DOHH2 (cell line): ENCODE measurements at regions not wholly inside any gene's neighbourhood (a gene's known extent, or its start where the extent isn't known, plus 50 kb on each side); places are given as distances from the start of the nearest gene placed in this dataset.

ENCODE experiments used
- H3F3A ChIP-seq: fragments of 200-600 bp; sonication (generic), shearing (Covaris generic); 2 replicates; pipeline ENCODE4 v1.6.0; 2016; ENCODE audit warnings: antibody characterized with exemption, mild to moderate bottlenecking; ENCODE audit not compliant: control insufficient read depth, insufficient read depth
- H3K27ac ChIP-seq: fragments of 200-600 bp; sonication (generic); 2 replicates; pipeline ENCODE4 v1.5.1; 2014; ENCODE audit warnings: low read depth, mild to moderate bottlenecking, low read length, moderate library complexity
- H3K27me3 ChIP-seq: fragments of 200-600 bp; sonication (generic); 2 replicates; pipeline ENCODE4 v1.6.1; 2014; ENCODE audit warnings: mild to moderate bottlenecking, low read length, mixed read lengths; ENCODE audit not compliant: control insufficient read depth
- H3K36me3 ChIP-seq: fragments of 200-600 bp; sonication (generic); 2 replicates; pipeline ENCODE4 v1.6.1; 2014; ENCODE audit warnings: mild to moderate bottlenecking, low read length, moderate library complexity, mixed read lengths; ENCODE audit not compliant: control insufficient read depth
- H3K4me1 ChIP-seq: fragments of 200-600 bp; sonication (generic); 2 replicates; pipeline ENCODE4 v1.6.1; 2014; ENCODE audit warnings: mild to moderate bottlenecking, low read length, mixed read lengths; ENCODE audit not compliant: control insufficient read depth
- H3K4me2 ChIP-seq: fragments of 200-600 bp; sonication (generic); 2 replicates; pipeline ENCODE4 v1.6.0; 2014; ENCODE audit warnings: mild to moderate bottlenecking, low read length, moderate library complexity
- H3K4me3 ChIP-seq: fragments of 200-600 bp; sonication (generic); 2 replicates; pipeline ENCODE4 v1.5.1; 2014; ENCODE audit warnings: mild to moderate bottlenecking, low read length, mixed read lengths
- H3K79me2 ChIP-seq: fragments of 200-600 bp; sonication (generic); 2 replicates; pipeline ENCODE4 v1.6.1; 2014; ENCODE audit warnings: mild to moderate bottlenecking, low read length, mixed read lengths; ENCODE audit not compliant: control insufficient read depth
- H3K9me2 ChIP-seq: fragments of 200-600 bp; sonication (generic); replicated peaks from 2 replicates; pipeline ENCODE4 v1.6.1; 2014; ENCODE audit warnings: mild to moderate bottlenecking, low read length, mixed read lengths; ENCODE audit not compliant: control insufficient read depth
- H3K9me3 ChIP-seq: fragments of 200-600 bp; sonication (generic); 2 replicates; pipeline ENCODE4 v1.6.1; 2014; ENCODE audit warnings: antibody characterized with exemption, low read length, mixed read lengths; ENCODE audit not compliant: control insufficient read depth, insufficient read depth
- H4K20me1 ChIP-seq: fragments of 200-600 bp; sonication (generic); 2 replicates; pipeline ENCODE4 v1.6.0; 2014; ENCODE audit warnings: low read depth, mild to moderate bottlenecking, antibody characterized with exemption, low read length, moderate library complexity; ENCODE audit not compliant: control insufficient read depth, insufficient read depth
- EZH2phosphoT487 ChIP-seq: fragments of 200-600 bp; sonication (generic); IDR thresholded peaks from 2 replicates; pipeline ENCODE4 v1.6.1; 2017; ENCODE audit warnings: borderline replicate concordance, mild to moderate bottlenecking, antibody characterized with exemption, low read length, moderate library complexity, mixed read lengths
- TF ChIP-seq, protein P1 (sequence below): fragments of 200-600 bp; sonication (generic); IDR thresholded peaks from one replicate; pipeline ENCODE4 v1.5.1; 2014; ENCODE audit warnings: antibody characterized with exemption, mild to moderate bottlenecking, low read depth, low read length; ENCODE audit not compliant: poor library complexity, severe bottlenecking

DNA sequence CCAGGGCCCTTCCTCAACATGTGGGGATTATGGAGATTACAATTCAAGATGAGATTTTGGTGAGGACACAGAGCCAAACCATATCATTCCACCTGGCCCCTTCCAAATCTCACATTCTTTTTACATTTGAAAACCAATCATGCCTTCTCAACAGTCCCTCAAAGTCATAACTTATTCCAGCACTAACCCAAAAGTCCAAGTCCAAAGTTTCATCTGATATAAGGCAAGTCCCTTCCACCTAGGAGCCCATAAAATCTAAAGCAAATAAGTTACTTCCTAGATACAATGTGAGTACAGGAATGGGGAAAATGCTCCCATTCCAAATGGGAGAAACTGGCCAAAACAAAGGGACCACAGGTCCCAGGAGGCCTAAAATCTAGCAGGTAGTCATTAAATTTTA lies 309.5 kb upstream of the SLITRK3 start:
- H3K27ac ChIP-seq: no peak overlapping the region
- H3K4me2 ChIP-seq: no peak overlapping the region
- no peaks in the 10 kb centered on the region for H3K4me1 ChIP-seq
- no peaks in the 10 kb centered on the region for H3K9me3 ChIP-seq
- no peaks in the 10 kb centered on the region for H3K9me2 ChIP-seq
- H4K20me1 ChIP-seq: no peaks in the 10 kb centered on the region
- H3F3A ChIP-seq: no peaks in the 10 kb centered on the region
- no peak for TF ChIP-seq EZH2phosphoT487
- TF ChIP-seq, protein P1, sequence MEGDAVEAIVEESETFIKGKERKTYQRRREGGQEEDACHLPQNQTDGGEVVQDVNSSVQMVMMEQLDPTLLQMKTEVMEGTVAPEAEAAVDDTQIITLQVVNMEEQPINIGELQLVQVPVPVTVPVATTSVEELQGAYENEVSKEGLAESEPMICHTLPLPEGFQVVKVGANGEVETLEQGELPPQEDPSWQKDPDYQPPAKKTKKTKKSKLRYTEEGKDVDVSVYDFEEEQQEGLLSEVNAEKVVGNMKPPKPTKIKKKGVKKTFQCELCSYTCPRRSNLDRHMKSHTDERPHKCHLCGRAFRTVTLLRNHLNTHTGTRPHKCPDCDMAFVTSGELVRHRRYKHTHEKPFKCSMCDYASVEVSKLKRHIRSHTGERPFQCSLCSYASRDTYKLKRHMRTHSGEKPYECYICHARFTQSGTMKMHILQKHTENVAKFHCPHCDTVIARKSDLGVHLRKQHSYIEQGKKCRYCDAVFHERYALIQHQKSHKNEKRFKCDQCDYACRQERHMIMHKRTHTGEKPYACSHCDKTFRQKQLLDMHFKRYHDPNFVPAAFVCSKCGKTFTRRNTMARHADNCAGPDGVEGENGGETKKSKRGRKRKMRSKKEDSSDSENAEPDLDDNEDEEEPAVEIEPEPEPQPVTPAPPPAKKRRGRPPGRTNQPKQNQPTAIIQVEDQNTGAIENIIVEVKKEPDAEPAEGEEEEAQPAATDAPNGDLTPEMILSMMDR: no peak
- no peaks in the 10 kb centered on the region for H3K36me3 ChIP-seq
- H3K4me3 ChIP-seq: no peak overlapping the region
- H3K27me3 ChIP-seq: no peaks in the 10 kb centered on the region
- H3K79me2 ChIP-seq: no peaks in the 10 kb centered on the region

DNA sequence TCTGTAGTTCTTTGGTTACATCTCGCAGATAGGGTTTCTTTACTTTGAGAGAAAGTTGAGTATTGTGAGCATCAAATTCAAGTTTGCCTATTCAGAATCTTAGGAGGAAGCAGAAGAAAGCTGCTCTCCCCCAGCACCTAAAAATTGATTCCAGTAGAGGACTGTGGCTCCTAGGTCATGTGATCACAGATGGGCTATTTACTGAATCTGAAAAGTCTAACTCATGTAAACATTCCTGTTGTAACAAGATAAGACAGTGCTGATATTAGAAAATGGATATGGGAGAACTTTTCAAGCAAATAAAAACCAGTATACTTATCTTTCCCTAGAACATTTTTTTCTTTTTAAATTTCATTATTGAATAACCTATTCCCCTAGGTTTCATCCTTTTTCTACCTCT lies 308.4 kb upstream of the SLITRK3 start:
- Histone ChIP-seq H3K79me2 (no peaks in the 10 kb centered on the region), H3K36me3 (no peaks in the 10 kb centered on the region), H3K9me3 (no peaks in the 10 kb centered on the region), H4K20me1 (no peaks in the 10 kb centered on the region), H3K27me3 (no peaks in the 10 kb centered on the region), H3K27ac (no peak overlapping the region), H3K9me2 (no peaks in the 10 kb centered on the region), H3K4me3 (no peak overlapping the region), H3K4me1 (no peaks in the 10 kb centered on the region), H3F3A (no peaks in the 10 kb centered on the region), H3K4me2 (no peak overlapping the region)
- TF ChIP-seq EZH2phosphoT487: no peak
- TF ChIP-seq, protein P1: no peak

DNA sequence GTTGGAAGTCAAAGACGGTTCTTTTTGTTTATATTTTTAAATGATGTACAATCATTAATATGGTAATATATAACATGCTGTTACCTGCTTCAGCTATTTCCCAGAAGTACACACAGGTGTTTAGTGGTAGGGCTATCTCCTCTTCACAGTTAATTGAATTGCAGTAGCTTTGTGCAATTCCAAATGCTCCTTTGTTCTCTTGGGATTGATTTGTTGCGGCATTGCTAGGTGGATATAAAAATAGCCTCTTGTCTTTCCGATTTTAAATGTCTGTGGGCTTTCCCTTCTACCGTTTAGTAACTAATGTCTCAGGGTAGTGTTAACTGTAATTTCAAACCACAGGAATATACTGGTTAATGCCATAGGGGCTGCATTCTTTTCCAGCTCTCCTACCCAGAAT lies 307.6 kb upstream of the SLITRK3 start:
- Histone ChIP-seq H3K9me3 (no peaks in the 10 kb centered on the region), H3K79me2 (no peaks in the 10 kb centered on the region), H3K27me3 (no peaks in the 10 kb centered on the region), H4K20me1 (no peaks in the 10 kb centered on the region), H3F3A (no peaks in the 10 kb centered on the region), H3K4me3 (no peak overlapping the region), H3K4me2 (no peak overlapping the region), H3K9me2 (no peaks in the 10 kb centered on the region), H3K4me1 (no peaks in the 10 kb centered on the region), H3K27ac (no peak overlapping the region), H3K36me3 (no peaks in the 10 kb centered on the region)
- TF ChIP-seq, protein P1: no peak
- no peak for TF ChIP-seq EZH2phosphoT487

DNA sequence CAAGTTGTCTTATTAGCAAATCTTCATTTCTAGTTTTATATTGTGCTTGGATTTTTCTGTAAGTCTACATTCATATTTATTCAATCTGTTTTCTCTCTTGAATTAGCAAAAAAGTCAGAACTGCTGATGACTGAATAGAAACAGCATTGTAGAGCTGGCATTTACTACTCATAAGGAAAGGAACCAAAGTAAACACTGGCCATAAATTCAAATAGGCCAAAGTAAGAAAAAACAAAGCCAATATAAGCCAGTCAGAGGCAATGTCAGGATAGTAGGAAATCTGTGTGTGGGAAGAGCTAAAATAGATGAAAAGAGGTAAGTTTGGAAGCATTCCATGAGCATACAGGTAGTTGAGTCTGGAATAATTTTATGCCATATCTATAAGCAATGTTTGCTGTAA lies 307.2 kb upstream of the SLITRK3 start:
- H3K27ac ChIP-seq: no peak overlapping the region
- no peak overlapping the region for H3K4me2 ChIP-seq
- H3K4me1 ChIP-seq: no peaks in the 10 kb centered on the region
- no peaks in the 10 kb centered on the region for H3K27me3 ChIP-seq
- H3K79me2 ChIP-seq: no peaks in the 10 kb centered on the region
- no peak overlapping the region for H3K4me3 ChIP-seq
- no peaks in the 10 kb centered on the region for H3K9me3 ChIP-seq
- no peaks in the 10 kb centered on the region for H3K36me3 ChIP-seq
- no peaks in the 10 kb centered on the region for H3F3A ChIP-seq
- H4K20me1 ChIP-seq: no peaks in the 10 kb centered on the region
- no peaks in the 10 kb centered on the region for H3K9me2 ChIP-seq
- no peak for TF ChIP-seq EZH2phosphoT487
- TF ChIP-seq, protein P1: no peak
